Vagina (tissue), 2 donors: ENCODE measurements at regions not wholly inside any gene's neighbourhood (a gene's known extent, or its start where the extent isn't known, plus 50 kb on each side); places are given as distances from the start of the nearest gene placed in this dataset.

Experiments
- CTCF ChIP-seq, 3 experiments: fragments of 450-650 bp in 2 of 3; fragments of 200-600 bp in 1 of 3; sonication (generic) in 1 of 3; IDR thresholded peaks; one replicate each; pipeline ENCODE4 v1.5.1; 2017 to 2019; ENCODE audit warnings: antibody characterized with exemption in 3 of 3, mild to moderate bottlenecking in 2 of 3, moderate library complexity in 2 of 3
- POLR2A ChIP-seq, 2 donors: fragments of 450-650 bp; IDR thresholded peaks; one replicate each; pipeline ENCODE4 v1.6.1; 2017; ENCODE audit warnings: antibody characterized with exemption in 2 of 2, mild to moderate bottlenecking in 2 of 2, moderate library complexity in 2 of 2

- TF ChIP-seq CTCF (IDR thresholded peaks at IDR 0.05): no peak
- no peak for TF ChIP-seq POLR2A (IDR thresholded peaks at IDR 0.05)
Observed at GRCh38 chr5:86917117-86917579, 299.4 kb downstream of the COX7C start.
